ENCODE measurements at regions not wholly inside any gene's neighbourhood (a gene's known extent, or its start where the extent isn't known, plus 50 kb on each side); places are given as distances from the start of the nearest gene placed in this dataset.
"Not testable (repeated sequence)": the region's sequence is repeated elsewhere in the genome, so short reads cannot be mapped to it uniquely, and the experiment has no call there.

- DNase-seq: no peak
These were observed 678.8 kb upstream of the NRP1 start for GRCh38 chr10:34013235-34013634.

DNA sequence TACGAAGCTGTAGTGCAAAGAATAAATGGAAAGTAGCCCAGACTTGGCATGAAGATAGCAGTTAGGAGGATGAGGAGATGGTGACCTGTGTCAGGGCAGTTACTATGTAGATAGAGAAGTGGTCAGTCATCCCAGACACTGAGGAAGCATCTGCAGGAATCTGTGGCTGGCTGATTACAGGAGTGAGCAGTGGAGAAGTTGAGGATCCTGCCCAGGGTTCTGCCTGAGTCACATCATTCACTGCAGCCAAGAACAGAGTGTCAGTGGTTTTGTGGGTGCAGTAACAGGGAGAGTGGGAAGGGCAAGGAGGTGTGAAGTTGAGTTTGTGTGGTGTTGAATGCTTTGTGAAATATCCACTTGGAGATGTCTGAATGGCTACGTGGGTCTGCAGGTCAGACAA is 676.4 kb upstream of the NRP1 start:
- DNase-seq: no peak

DNA sequence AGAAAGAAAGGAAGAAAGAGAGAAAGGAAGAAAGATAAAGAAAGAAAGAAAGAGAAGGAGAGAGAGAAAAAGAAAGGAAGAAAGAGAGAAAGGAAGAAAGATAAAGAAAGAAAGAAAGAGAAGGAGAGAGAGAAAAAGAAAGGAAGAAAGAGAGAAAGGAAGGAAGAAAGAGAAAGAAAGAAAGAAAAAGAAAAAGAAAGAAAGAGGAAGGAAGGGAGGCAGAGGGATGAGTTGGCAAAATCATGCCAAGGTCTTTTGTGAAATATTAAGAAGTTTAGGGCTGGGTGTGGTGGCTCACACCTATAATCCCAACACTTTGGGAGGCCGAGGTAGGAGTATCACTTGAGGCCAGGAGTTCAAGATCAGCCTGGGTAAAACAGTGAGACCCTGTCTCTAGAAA is 675.8 kb upstream of the NRP1 start:
- DNase-seq: not testable (repeated sequence)

DNA sequence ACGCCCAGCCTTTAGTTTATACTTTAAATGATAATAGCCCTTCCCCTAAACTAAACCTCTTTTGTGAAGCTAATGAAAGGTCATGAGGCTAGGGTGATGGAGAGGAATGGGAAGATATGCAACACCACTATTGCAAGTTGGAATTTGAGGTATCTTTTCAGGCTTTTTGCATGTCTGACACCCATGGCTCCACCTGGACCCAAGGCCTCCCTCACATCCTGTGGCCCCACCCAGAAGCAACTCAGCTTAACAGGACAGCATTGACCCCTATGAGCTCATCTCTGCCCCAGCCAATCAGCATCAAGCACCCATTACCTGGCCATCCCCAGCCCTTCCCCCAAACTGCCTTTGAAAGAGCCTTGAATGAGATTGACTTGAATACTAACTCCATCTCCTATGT is 674.2 kb upstream of the NRP1 start:
- DNase-seq: no peak

DNA sequence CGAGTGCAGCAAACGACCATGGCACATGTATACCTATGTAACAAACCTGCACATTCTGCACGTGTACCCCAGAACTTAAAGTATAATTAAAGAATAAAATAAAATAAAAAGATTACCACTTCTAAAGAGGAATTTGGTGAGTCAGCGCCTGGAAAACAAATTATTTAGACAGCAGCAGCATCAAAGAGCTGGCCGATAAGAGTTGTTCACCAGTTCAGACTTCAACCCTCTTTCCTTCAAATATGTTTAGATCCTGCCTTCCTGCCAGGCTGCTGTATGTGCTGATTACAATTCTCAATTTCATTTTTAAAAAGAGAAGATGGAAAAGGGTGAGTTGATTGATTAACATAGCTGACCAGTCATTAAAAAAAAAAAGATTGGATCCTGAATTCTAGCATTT is 672.0 kb upstream of the NRP1 start:
- no peak for DNase-seq

DNA sequence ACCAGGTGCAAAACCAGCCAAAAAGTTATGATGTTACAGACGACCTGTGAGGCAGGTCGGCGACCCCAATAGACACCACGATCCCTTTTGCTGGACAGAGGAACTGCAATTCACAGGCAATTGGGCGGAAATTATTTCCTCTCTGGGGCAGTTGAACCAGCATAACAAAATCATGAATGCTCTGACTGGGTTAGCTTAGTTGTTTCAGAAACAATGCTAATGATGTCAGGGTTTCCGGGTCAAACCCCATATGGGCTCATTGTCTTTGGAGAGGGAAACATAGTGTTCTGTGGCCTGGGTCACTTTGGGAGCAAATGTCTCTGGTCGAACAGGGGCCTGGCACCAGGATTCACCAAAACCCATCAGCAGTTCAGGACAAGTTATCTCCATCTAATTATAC is 669.1 kb upstream of the NRP1 start:
- DNase-seq: no peak

- DNase-seq: no peak
These were observed 668.4 kb upstream of the NRP1 start for GRCh38 chr10:34002896-34003295.

GRCh38 chr10:34001831-34002230 is 667.4 kb upstream of the NRP1 start:
- DNase-seq: no peak

DNA sequence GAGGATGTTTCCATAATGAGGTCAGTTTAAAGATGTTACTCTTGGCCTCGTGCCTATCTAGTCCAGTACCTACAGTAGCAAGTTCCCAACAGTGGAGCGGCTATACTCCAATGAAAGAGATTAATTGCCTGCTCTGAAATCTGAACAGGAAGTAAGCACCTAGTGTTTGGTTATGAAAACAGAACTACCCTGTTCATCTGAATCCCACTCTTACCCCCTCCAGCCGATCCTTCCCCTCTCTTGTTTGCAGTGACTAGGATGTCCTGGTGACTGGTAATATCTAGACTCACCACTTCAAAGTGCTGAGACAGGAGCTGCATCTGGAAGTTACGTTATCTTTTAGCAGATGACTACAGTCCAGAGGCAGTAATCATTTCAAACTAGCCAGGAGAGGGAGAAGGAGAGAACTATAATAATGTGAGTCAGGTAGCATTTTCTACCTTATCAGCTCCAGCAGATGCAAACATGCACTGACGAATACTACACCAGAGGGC is 666.7 kb upstream of the NRP1 start:
- no peak for DNase-seq

DNA sequence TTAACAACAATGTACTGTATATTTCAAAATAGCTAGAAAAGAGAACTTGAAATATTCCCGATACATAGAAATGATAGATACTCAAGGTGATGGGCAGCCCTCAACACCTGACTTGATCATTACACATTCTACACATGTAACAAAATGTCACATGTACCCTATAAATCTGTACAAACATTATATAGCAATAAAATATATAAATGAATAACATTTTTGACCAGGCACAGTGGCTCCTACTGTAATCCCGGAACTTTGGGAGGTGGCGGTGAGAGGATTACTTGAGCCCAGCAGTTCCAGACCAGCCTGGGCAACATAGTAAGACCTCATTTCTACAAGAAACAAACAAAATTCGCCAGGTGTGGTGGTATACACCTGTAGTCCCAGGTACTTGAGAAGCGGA is 659.5 kb upstream of the NRP1 start:
- DNase-seq: no peak

DNA sequence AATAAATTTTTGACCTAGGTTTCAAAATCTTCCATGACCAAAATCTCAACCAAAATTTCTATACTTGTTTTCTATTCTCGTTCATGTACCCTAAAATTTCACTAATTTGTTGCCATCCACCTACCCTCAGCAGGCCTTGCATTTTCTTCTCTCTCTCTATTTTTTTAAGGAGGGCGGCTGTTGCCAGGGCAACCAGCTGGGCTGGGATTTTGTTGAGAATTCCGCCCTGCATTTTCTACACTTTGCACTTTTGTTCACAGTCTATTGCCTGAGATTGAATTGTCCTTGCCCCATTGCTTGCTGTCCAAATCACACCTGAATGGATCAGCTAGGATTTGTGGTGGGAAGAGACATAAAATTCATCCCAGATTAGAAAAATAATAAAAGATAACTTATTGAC is 657.5 kb upstream of the NRP1 start:
- no peak for DNase-seq

- no peak for DNase-seq
These were observed 652.0 kb upstream of the NRP1 start for GRCh38 chr10:33986515-33986914.

DNA sequence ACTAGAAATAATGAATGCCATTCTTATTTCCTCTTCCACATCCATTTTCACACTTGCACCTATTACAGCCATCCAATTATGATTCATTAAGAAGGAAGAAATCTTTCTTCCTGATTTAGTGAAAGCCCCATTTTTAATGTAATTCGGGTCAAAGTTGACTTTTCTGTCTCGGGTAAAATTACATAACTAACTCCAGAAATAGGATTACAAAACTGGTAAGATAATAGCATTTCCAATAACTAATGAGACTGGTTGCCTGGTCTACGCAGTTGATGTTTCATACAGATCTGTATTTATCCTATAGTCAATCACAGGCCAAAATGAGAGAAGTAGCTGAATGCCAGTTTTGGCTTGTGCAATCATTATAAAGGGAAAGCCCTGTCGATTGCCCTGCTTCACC is 651.5 kb upstream of the NRP1 start:
- DNase-seq: peak; percentile 3

DNA sequence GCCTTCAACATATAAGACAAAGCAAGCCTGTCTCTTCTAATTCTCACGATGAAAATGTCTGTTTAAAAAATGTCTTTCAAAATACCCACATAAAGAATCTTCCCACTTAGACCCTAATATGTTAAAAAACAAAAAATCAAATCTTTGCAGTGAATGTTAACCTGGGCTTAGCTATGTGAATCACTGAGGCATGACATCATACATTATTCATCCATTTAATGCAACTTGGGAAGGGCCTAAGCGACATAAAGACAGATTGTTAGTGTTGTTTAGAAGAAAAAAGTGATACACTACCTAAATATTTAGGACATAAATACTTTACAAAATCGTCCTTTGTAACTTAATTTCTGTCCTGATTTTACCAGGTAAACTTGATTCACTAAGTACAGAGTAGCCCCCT is 648.5 kb upstream of the NRP1 start:
- DNase-seq: no peak

- no peak for DNase-seq
These were observed 646.8 kb upstream of the NRP1 start for GRCh38 chr10:33981301-33981700.

DNA sequence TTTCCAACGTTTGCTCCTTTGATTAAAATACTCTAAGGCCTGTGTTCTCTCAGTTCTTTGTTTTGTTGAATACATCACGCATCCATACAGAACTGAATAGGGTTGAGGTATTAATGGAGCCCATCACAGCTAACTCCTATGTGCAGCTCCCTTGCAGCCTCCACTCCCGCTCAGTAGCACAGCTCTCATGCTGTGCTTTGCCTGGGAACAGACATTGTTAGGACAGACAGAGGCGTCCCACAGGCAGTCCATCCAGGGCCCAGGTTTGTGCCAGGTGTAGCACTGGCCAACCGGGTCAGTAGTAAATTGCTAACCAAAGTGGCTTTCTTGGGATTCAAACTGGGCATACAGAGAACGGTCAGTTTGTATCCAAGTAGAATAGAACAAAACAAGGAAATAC is 644.7 kb upstream of the NRP1 start:
- DNase-seq: no peak

- no peak for DNase-seq
These were observed 641.0 kb upstream of the NRP1 start for GRCh38 chr10:33975481-33975880.

DNA sequence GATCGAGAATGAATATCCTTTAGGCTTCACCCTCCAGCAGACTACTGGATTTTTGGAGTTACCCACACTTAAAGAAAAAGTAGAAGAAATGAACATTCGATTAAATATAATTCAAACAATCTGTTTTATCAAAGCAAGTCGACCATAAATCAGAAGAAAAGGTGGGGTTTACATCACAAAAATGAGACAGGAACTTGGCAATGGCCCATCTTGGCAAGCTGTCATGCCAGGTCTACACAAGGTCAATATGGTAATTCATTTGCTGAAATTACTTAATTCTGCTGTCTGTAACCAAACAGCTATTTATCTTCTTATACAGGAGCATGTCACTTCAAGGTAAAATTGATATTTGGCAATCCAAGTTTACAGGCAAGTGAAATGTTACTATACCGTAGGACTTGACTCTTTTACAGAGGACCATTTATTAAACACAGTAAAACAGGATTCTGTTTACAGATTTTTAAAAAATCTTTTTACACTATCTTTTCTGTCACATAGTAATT is 640.6 kb upstream of the NRP1 start:
- DNase-seq: no peak

GRCh38 chr10:33968983-33969382 is 634.5 kb upstream of the NRP1 start:
- no peak for DNase-seq

DNA sequence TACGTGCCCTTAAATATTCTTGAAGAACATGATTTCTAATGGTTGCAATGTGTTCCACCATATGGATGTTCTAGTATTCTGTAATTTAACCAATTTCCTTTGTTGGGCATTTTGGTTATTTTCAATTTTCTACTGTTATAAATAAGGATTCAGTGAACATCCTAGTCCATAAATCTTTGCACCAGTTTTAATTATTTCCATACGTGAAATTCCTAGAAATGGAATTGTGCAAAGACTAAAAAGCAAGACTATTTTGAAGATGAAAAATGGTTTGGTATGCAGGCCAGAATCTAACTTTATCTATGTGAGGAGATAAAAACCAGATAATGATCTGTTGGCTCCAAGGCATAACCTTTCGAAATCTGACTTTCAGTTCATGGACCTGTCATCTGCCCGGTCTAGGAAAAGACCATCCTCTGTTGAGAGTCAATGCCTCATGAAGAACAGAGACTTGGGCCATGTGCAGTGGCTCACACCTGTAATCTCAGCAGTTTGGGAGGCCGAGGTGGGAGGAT is 633.2 kb upstream of the NRP1 start:
- DNase-seq: no peak

DNA sequence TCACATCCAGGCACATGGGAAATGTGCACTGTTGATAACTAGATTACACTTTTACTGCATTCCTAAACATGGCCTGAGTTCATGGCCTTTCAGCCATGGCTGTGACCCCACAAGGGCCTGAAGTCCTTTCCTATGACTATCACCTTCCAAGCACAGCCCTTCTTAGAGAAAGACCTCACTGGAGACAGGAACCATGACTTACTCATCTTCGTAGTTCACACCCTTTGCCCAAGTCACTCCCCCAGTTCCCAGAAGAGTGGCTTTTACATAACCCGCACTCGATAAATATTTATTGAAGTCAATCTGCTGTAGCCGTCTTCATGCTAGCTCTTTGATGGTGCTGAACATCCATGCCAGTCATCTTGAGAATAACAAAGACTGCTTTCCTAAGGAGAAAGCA is 632.5 kb upstream of the NRP1 start:
- DNase-seq: no peak

DNA sequence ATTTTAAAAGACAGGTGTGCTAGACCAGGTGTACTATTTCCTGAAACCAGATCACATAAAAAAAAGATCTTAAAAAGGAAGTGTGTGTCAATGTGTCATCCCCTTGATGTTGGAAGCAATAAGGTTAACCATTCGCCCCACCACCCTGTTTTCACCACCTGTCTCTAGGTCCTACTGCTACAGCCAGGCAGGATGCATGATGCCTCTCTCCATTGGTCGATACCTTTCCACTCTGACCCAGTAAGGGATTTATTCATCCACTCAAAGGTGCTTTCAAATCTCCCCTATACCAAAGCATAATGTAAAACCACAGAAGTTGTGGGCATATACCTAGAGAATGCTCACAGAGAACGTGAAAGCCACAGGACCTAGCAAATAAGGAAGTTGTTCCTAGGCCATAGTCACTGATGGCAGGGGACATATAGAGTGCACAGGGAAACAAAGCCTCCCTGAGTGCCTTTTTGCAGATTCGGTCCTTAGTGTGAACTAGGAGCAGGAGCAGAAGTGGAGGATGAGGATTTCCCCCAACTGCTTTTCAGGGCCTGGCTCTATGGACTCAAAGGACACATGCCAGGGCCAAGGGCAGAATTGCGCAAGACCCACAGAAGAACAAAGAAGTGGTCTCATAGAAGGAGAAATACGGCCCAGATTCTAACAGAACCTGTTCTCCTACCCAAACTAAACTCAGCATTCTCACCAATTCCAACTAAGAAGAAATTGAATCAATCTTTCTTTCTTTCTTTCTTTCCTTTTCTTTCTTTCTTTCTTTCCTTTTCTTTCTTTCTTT is 631.5 kb upstream of the NRP1 start:
- no peak for DNase-seq

DNA sequence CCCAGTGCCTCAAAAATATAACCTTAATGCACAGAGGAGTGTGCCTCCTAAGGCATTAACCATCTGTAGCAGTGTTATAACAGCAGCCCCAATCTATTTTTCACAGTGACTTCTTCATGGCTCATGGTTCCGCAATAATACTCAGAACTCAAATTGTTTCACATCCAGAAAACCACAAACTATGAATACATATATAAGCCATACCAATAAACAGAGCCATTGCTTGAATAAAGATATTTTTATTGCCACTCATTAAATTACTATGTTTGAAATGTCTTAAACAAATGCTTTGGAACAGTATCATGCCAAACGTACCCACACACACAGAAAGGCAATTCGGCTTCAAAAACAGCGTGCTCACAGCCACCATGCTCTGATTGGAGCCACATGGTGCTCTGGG is 629.3 kb upstream of the NRP1 start:
- DNase-seq: no peak

GRCh38 chr10:33956322-33956721 is 621.9 kb upstream of the NRP1 start:
- not testable (repeated sequence) for DNase-seq

GRCh38 chr10:33955676-33956075 is 621.2 kb upstream of the NRP1 start:
- DNase-seq: no peak
